Astrocyte (in vitro differentiated cells and primary cell): ENCODE measurements at regions not wholly inside any gene's neighbourhood (a gene's known extent, or its start where the extent isn't known, plus 50 kb on each side); places are given as distances from the start of the nearest gene placed in this dataset.

Source experiments
- DNase-seq: peaks from one replicate; pipeline ENCODE4 v3.0.0-alpha.2; 2010; ENCODE audit warnings: low read depth
- FAIRE-seq: peaks from 2 replicates; lab custom pipeline; 2011; peaks lifted over from hg19 to GRCh38; lab: Jason Lieb, UNC
- H2AFZ ChIP-seq: 2 replicates; pipeline ENCODE4 v1.6.0; 2012; ENCODE audit warnings: low read depth, low read length, inconsistent platforms
- H3K27ac ChIP-seq: 2 replicates; pipeline ENCODE4 v1.5.1; 2011; ENCODE audit warnings: low read depth, low read length, inconsistent platforms
- H3K27me3 ChIP-seq: 2 replicates; pipeline ENCODE4 v1.6.0; 2011; ENCODE audit warnings: low read length, inconsistent platforms; ENCODE audit not compliant: insufficient read depth
- H3K36me3 ChIP-seq: 2 replicates; pipeline ENCODE4 v1.5.1; 2011; ENCODE audit warnings: low read length, inconsistent platforms; ENCODE audit not compliant: insufficient read depth
- H3K4me1 ChIP-seq: 2 replicates; pipeline ENCODE4 v1.5.1; 2011; ENCODE audit warnings: low read length, inconsistent platforms; ENCODE audit not compliant: insufficient read depth
- H3K4me2 ChIP-seq: 2 replicates; pipeline ENCODE4 v1.6.0; 2012; ENCODE audit warnings: low read length, inconsistent platforms
- H3K4me3 ChIP-seq: 2 replicates; pipeline ENCODE4 v1.5.1; 2011; ENCODE audit warnings: low read depth, mild to moderate bottlenecking, low read length, inconsistent platforms; ENCODE audit not compliant: insufficient read depth
- H3K79me2 ChIP-seq: 2 replicates; pipeline ENCODE4 v1.6.0; 2012; ENCODE audit warnings: mild to moderate bottlenecking, low read length, inconsistent platforms; ENCODE audit not compliant: insufficient read depth
- H3K9ac ChIP-seq: 2 replicates; pipeline ENCODE4 v1.6.0; 2012; ENCODE audit warnings: mild to moderate bottlenecking, low read length, inconsistent platforms
- H3K9me3 ChIP-seq: 2 replicates; pipeline ENCODE4 v1.5.1; 2012; ENCODE audit warnings: low read depth, mild to moderate bottlenecking, low read length, inconsistent platforms; ENCODE audit not compliant: insufficient read depth
- H4K20me1 ChIP-seq: 2 replicates; pipeline ENCODE4 v1.6.0; 2012; ENCODE audit warnings: low read length, inconsistent platforms; ENCODE audit not compliant: insufficient read depth
- H3K27ac Mint-ChIP-seq: one replicate; pipeline ENCODE4 v1.8.0; 2021; ENCODE audit warnings: mild to moderate bottlenecking, mixed read lengths; ENCODE audit not compliant: unreplicated experiment
- H3K27me3 Mint-ChIP-seq: one replicate; pipeline ENCODE4 v1.8.0; 2021; ENCODE audit warnings: low read depth, mixed read lengths; ENCODE audit not compliant: unreplicated experiment
- H3K36me3 Mint-ChIP-seq: one replicate; pipeline ENCODE4 v1.8.0; 2021; ENCODE audit warnings: low read depth, mixed read lengths; ENCODE audit not compliant: unreplicated experiment
- H3K4me1 Mint-ChIP-seq: one replicate; pipeline ENCODE4 v1.8.0; 2021; ENCODE audit warnings: low read depth, mixed read lengths; ENCODE audit not compliant: unreplicated experiment
- H3K4me3 Mint-ChIP-seq: one replicate; pipeline ENCODE4 v1.8.0; 2021; ENCODE audit warnings: mild to moderate bottlenecking, moderate library complexity, mixed read lengths; ENCODE audit not compliant: unreplicated experiment
- H3K9me3 Mint-ChIP-seq: one replicate; pipeline ENCODE4 v1.8.0; 2021; ENCODE audit warnings: mild to moderate bottlenecking, mixed read lengths; ENCODE audit not compliant: unreplicated experiment
- CTCF ChIP-seq: IDR thresholded peaks from 2 replicates; pipeline ENCODE4 v1.5.1; 2011; ENCODE audit warnings: low read depth, mild to moderate bottlenecking, inconsistent platforms, low read length, moderate library complexity; ENCODE audit not compliant: insufficient read depth
- EZH2 ChIP-seq: IDR thresholded peaks from 2 replicates; pipeline ENCODE4 v1.6.1; 2012; ENCODE audit warnings: mild to moderate bottlenecking, low read length, inconsistent platforms; ENCODE audit not compliant: insufficient read depth

DNA sequence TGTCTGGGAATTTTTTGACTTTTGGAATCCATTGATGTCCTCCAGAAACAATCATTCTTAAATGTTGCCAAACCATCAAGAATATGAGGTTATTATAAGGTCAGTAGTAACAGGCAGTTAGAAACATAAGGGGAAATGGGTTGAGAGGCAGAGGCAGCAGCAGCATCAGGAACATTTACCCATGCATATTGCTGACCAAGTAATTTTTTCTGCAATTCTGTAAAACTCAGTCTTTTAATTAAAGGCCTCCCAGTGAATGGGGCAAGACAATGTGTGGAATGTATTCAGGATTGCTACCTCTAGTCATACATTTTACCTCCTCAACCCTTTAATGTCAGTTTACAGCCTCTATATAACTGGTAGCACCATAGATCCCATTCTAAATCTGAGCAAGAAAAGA is 66.5 kb upstream of the SKAP2 start:
- Histone ChIP-seq H3K4me1 (no peaks in the 10 kb centered on the region), H3K9me3 (no peaks in the 10 kb centered on the region), H4K20me1 (no peaks in the 10 kb centered on the region), H3K4me2 (no peak overlapping the region), H3K9ac (no peak overlapping the region), H3K27ac (no peak overlapping the region), H3K4me3 (no peak overlapping the region), H3K79me2 (no peaks in the 10 kb centered on the region), H3K27me3 (peaks cover 4% of the 10 kb centered on the region), H2AFZ (no peak overlapping the region), H3K36me3 (no peaks in the 10 kb centered on the region)
- DNase-seq (no peak), FAIRE-seq (no peak)
- Mint-ChIP-seq H3K27ac (no peak overlapping the region), H3K36me3 (no peaks in the 10 kb centered on the region), H3K4me3 (no peak overlapping the region), H3K4me1 (no peaks in the 10 kb centered on the region), H3K27me3 (no peaks in the 10 kb centered on the region), H3K9me3 (peaks cover 9% of the 10 kb centered on the region)
- TF ChIP-seq EZH2 (no peak), CTCF (no peak)

GRCh38 chr7:26930201-26930600 is 65.8 kb upstream of the SKAP2 start:
- DNase-seq (no peak), FAIRE-seq (no peak)
- Mint-ChIP-seq H3K9me3 (peaks cover 9% of the 10 kb centered on the region), H3K27ac (no peak overlapping the region), H3K4me3 (no peak overlapping the region), H3K36me3 (no peaks in the 10 kb centered on the region), H3K27me3 (no peaks in the 10 kb centered on the region), H3K4me1 (no peaks in the 10 kb centered on the region)
- H3K9me3 ChIP-seq: no peaks in the 10 kb centered on the region
- no peaks in the 10 kb centered on the region for H3K36me3 ChIP-seq
- H3K4me3 ChIP-seq: no peak overlapping the region
- no peaks in the 10 kb centered on the region for H3K79me2 ChIP-seq
- peaks cover 4% of the 10 kb centered on the region for H3K27me3 ChIP-seq
- no peak overlapping the region for H3K4me2 ChIP-seq
- H4K20me1 ChIP-seq: no peaks in the 10 kb centered on the region
- TF ChIP-seq CTCF (no peak), EZH2 (no peak)
- H3K9ac ChIP-seq: no peak overlapping the region
- no peaks in the 10 kb centered on the region for H3K4me1 ChIP-seq
- H3K27ac ChIP-seq: no peak overlapping the region
- H2AFZ ChIP-seq: no peak overlapping the region

GRCh38 chr7:26928703-26929347 is 64.4 kb upstream of the SKAP2 start:
- no peaks in the 10 kb centered on the region for H3K36me3 ChIP-seq
- DNase-seq (no peak), FAIRE-seq (no peak)
- H3K36me3 Mint-ChIP-seq: no peaks in the 10 kb centered on the region
- no peak overlapping the region for H3K9ac ChIP-seq
- peaks cover 4% of the 10 kb centered on the region for H3K27me3 ChIP-seq
- H3K4me2 ChIP-seq: no peak overlapping the region
- H3K27ac Mint-ChIP-seq: no peak overlapping the region
- H2AFZ ChIP-seq: no peak overlapping the region
- no peak overlapping the region for H3K4me3 Mint-ChIP-seq
- peaks cover 4% of the 10 kb centered on the region for H3K9me3 Mint-ChIP-seq
- no peak overlapping the region for H3K27ac ChIP-seq
- H3K4me1 Mint-ChIP-seq: no peaks in the 10 kb centered on the region
- TF ChIP-seq EZH2 (no peak), CTCF (no peak)
- no peaks in the 10 kb centered on the region for H3K27me3 Mint-ChIP-seq
- no peaks in the 10 kb centered on the region for H3K9me3 ChIP-seq
- H4K20me1 ChIP-seq: no peaks in the 10 kb centered on the region
- H3K4me1 ChIP-seq: no peaks in the 10 kb centered on the region
- no peak overlapping the region for H3K4me3 ChIP-seq
- no peaks in the 10 kb centered on the region for H3K79me2 ChIP-seq
